HEK293 (cell line): ENCODE measurements at regions not wholly inside any gene's neighbourhood (a gene's known extent, or its start where the extent isn't known, plus 50 kb on each side); places are given as distances from the start of the nearest gene placed in this dataset.

ENCODE experiments used
- CTCF ChIA-PET: fragments of 350-600 bp; formaldehyde crosslinking; extraction: SDS; loops from one replicate; lab custom pipeline; 2021; ENCODE audit warnings: antibody characterized with exemption; lab: Yijun Ruan, JAX
- POLR2A ChIA-PET: fragments of 300-600 bp; formaldehyde crosslinking; extraction: SDS; loops from one replicate; lab custom pipeline; 2020; ENCODE audit warnings: antibody characterized with exemption, inconsistent platforms; lab: Yijun Ruan, JAX
- H3K27ac ChIP-seq: fragments of 200-500 bp; sonication (Bioruptor generic); 2 replicates; pipeline ENCODE4 v1.5.1; 2014; ENCODE audit warnings: low read depth, low read length, control low read depth, inconsistent platforms; ENCODE audit errors: extremely low read depth
- H3K36me3 ChIP-seq, 2 experiments: fragments of 200-500 bp in 1 of 2; sonication (Bioruptor generic) in 1 of 2; 1 replicate in 1 of 2; 2 replicates in 1 of 2; pipeline ENCODE4 v1.5.1; 2014 to 2017; ENCODE audit warnings: inconsistent platforms in 2 of 2, low read length in 2 of 2; ENCODE audit not compliant: control insufficient read depth in 2 of 2, insufficient read depth in 1 of 2
- H3K4me1 ChIP-seq: fragments of 200-500 bp; sonication (Bioruptor generic); 2 replicates; pipeline ENCODE4 v1.5.1; 2014; ENCODE audit warnings: mild to moderate bottlenecking, low read length, inconsistent platforms; ENCODE audit not compliant: control insufficient read depth, insufficient read depth
- H3K4me3 ChIP-seq: 2 replicates; pipeline ENCODE4 v1.5.1; 2011; ENCODE audit warnings: low read depth, mild to moderate bottlenecking, control low read depth, low read length, moderate library complexity
- H3K9me3 ChIP-seq: fragments of 200-500 bp; sonication (Bioruptor generic); 2 replicates; pipeline ENCODE4 v1.5.1; 2014; ENCODE audit warnings: low read depth, low read length, inconsistent platforms; ENCODE audit not compliant: control insufficient read depth, insufficient read depth
- BCL11A ChIP-seq: fragments of 450-650 bp; formaldehyde crosslinking; IDR thresholded peaks from 2 replicates; pipeline ENCODE4 v1.5.1; 2016; ENCODE audit warnings: low read depth, missing biosample characterization, missing genetic modification characterization
- KLF7 ChIP-seq: fragments of 450-650 bp; formaldehyde crosslinking; IDR thresholded peaks from 2 replicates; pipeline ENCODE4 v1.5.1; 2016; ENCODE audit warnings: missing biosample characterization, missing genetic modification characterization, borderline replicate concordance
- OVOL3 ChIP-seq: fragments of 450-650 bp; formaldehyde crosslinking; IDR thresholded peaks from 2 replicates; pipeline ENCODE4 v1.5.1; 2016; ENCODE audit warnings: missing biosample characterization, missing genetic modification characterization
- PRDM1 ChIP-seq: fragments of 450-650 bp; formaldehyde crosslinking; IDR thresholded peaks from 2 replicates; pipeline ENCODE4; 2016; ENCODE audit warnings: missing biosample characterization, missing genetic modification characterization
- SCRT2 ChIP-seq: fragments of 450-650 bp; formaldehyde crosslinking; IDR thresholded peaks from 2 replicates; pipeline ENCODE4 v1.5.1; 2016; ENCODE audit warnings: missing biosample characterization, missing genetic modification characterization
- SETDB1 ChIP-seq: IDR thresholded peaks from one replicate; pipeline ENCODE4 v1.6.1; 2017; ENCODE audit warnings: mild to moderate bottlenecking, low read length, moderate library complexity, mixed read lengths; ENCODE audit not compliant: insufficient read length
- SP7 ChIP-seq: fragments of 450-650 bp; formaldehyde crosslinking; IDR thresholded peaks from 2 replicates; pipeline ENCODE4 v1.5.1; 2016; ENCODE audit warnings: missing biosample characterization, missing genetic modification characterization
- TRIM28 ChIP-seq: IDR thresholded peaks from 2 replicates; pipeline ENCODE4 v1.6.1; 2011; ENCODE audit warnings: low read length, control low read depth, borderline replicate concordance
- ZBTB26 ChIP-seq: fragments of 450-650 bp; formaldehyde crosslinking; optimal IDR thresholded peaks from 2 replicates; pipeline ENCODE3; 2016; ENCODE audit warnings: missing biosample characterization, mild to moderate bottlenecking, missing genetic modification characterization
- ZNF148 ChIP-seq: fragments of 450-650 bp; formaldehyde crosslinking; IDR thresholded peaks from 2 replicates; pipeline ENCODE4 v1.5.0; 2017; ENCODE audit warnings: missing biosample characterization, missing genetic modification characterization, borderline replicate concordance
- ZNF157 ChIP-seq: fragments of 450-650 bp; formaldehyde crosslinking; IDR thresholded peaks from 2 replicates; pipeline ENCODE4 v1.5.1; 2016; ENCODE audit warnings: missing biosample characterization, missing genetic modification characterization
- ZNF248 ChIP-seq: fragments of 450-650 bp; formaldehyde crosslinking; IDR thresholded peaks from 2 replicates; pipeline ENCODE4 v1.5.1; 2017; ENCODE audit warnings: missing biosample characterization, missing genetic modification characterization
- ZNF274 ChIP-seq, 2 experiments: fragments of 200-500 bp in 1 of 2; fragments of 450-650 bp in 1 of 2; sonication (Bioruptor generic) in 1 of 2; formaldehyde crosslinking in 1 of 2; IDR thresholded peaks; 2 replicates each; pipeline versions ENCODE4 v1.5.1 to v1.6.1; 2014 to 2016; ENCODE audit warnings: borderline replicate concordance in 1 of 2, inconsistent platforms in 1 of 2, low read length in 1 of 2, missing biosample characterization in 1 of 2, missing genetic modification characterization in 1 of 2
- ZNF623 ChIP-seq: fragments of 450-650 bp; formaldehyde crosslinking; IDR thresholded peaks from 2 replicates; pipeline ENCODE4 v1.5.1; 2016; ENCODE audit warnings: missing biosample characterization, missing genetic modification characterization
- ZNF670 ChIP-seq: fragments of 450-650 bp; formaldehyde crosslinking; IDR thresholded peaks from 2 replicates; pipeline ENCODE4 v1.5.1; 2016; ENCODE audit warnings: missing biosample characterization, missing genetic modification characterization, low read depth
- ZNF707 ChIP-seq: fragments of 450-650 bp; formaldehyde crosslinking; IDR thresholded peaks from 2 replicates; pipeline ENCODE4 v1.5.1; 2016; ENCODE audit warnings: missing biosample characterization, missing genetic modification characterization
- ZNF747 ChIP-seq: fragments of 450-650 bp; formaldehyde crosslinking; IDR thresholded peaks from 2 replicates; pipeline ENCODE4 v1.5.1; 2016; ENCODE audit warnings: missing biosample characterization, missing genetic modification characterization
- ZNF776 ChIP-seq: fragments of 450-650 bp; formaldehyde crosslinking; IDR thresholded peaks from 2 replicates; pipeline ENCODE4 v1.5.0; 2017; ENCODE audit warnings: missing biosample characterization, missing genetic modification characterization, borderline replicate concordance
- ZNF785 ChIP-seq: fragments of 450-650 bp; formaldehyde crosslinking; IDR thresholded peaks from 2 replicates; pipeline ENCODE4 v1.5.1; 2016; ENCODE audit warnings: missing biosample characterization, missing genetic modification characterization
- ZNF837 ChIP-seq: fragments of 450-650 bp; formaldehyde crosslinking; IDR thresholded peaks from 2 replicates; pipeline ENCODE4 v1.5.1; 2016; ENCODE audit warnings: missing biosample characterization, missing genetic modification characterization
- ZSCAN16 ChIP-seq: fragments of 450-650 bp; formaldehyde crosslinking; IDR thresholded peaks from 2 replicates; pipeline ENCODE4 v1.5.1; 2016; ENCODE audit warnings: missing biosample characterization, missing genetic modification characterization
- ZXDB ChIP-seq: fragments of 450-650 bp; formaldehyde crosslinking; IDR thresholded peaks from 2 replicates; pipeline ENCODE4 v1.5.1; 2016; ENCODE audit warnings: missing biosample characterization, missing genetic modification characterization
- TF ChIP-seq, protein P1 (sequence below): fragments of 450-650 bp; formaldehyde crosslinking; IDR thresholded peaks from 2 replicates; pipeline ENCODE4 v1.5.1; 2017; ENCODE audit warnings: missing biosample characterization, missing genetic modification characterization

- no peak overlapping the region for H3K27ac ChIP-seq
- no peaks in the 10 kb centered on the region for H3K9me3 ChIP-seq
- ChIA-PET CTCF (interaction anchor here (0.6 kb wide), 1 partner anchor 615 kb away, joined by 4 read pairs; no protein-coding TSS in a partner anchor), POLR2A (no interaction called here)
- no peaks in the 10 kb centered on the region for H3K36me3 ChIP-seq
- no peak for TF ChIP-seq SP7 (tag by site-specific recombination)
- H3K4me1 ChIP-seq, result no peaks in the 10 kb centered on the region
- H3K4me3 ChIP-seq, result no peak overlapping the region
Observed at GRCh38 chr11:79678780-79679452, 238.1 kb upstream of the TENM4 start.

DNA sequence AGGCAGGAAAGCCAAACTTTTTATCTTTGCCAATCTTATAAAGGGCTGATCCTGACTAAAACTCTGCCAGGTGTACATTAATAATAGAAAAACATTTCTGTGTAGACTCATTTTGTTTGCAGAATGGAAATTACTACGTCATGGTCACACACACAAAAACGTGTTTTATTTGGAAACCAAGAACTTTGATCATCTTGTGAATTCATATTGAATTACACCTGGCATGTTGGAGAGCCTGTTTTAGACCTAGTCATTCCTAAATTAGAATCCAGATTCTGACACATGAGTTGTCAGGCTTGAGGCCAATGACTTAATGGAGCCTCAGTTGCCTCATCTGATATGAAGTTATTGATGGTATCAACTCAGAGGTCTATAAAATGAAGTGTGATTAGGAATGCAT lies 235.6 kb upstream of the TENM4 start:
- no peaks in the 10 kb centered on the region for H3K4me1 ChIP-seq
- CTCF ChIA-PET, result no interaction called here
- POLR2A ChIA-PET, result no interaction called here
- H3K4me3 ChIP-seq, result no peak overlapping the region
- no peak for TF ChIP-seq ZBTB26 (tag by site-specific recombination)
- TF ChIP-seq ZNF837 (tag by site-specific recombination), result no peak
- no peak for TF ChIP-seq PRDM1 (tag by site-specific recombination)
- TF ChIP-seq BCL11A (tag by site-specific recombination), result no peak
- no peak for TF ChIP-seq SCRT2 (tag by site-specific recombination)
- no peak for TF ChIP-seq OVOL3
- TF ChIP-seq ZNF157 (tag by site-specific recombination), result no peak
- TF ChIP-seq KLF7 (tag by site-specific recombination), result no peak
- TF ChIP-seq ZNF707 (tag by site-specific recombination), result no peak
- TF ChIP-seq ZNF670 (tag by site-specific recombination), result no peak
- TF ChIP-seq, all 188 proteins: peak for 0
- Histone ChIP-seq H3K27ac (no peak overlapping the region), H3K9me3 (no peaks in the 10 kb centered on the region), H3K36me3 (no peaks in the 10 kb centered on the region)

DNA sequence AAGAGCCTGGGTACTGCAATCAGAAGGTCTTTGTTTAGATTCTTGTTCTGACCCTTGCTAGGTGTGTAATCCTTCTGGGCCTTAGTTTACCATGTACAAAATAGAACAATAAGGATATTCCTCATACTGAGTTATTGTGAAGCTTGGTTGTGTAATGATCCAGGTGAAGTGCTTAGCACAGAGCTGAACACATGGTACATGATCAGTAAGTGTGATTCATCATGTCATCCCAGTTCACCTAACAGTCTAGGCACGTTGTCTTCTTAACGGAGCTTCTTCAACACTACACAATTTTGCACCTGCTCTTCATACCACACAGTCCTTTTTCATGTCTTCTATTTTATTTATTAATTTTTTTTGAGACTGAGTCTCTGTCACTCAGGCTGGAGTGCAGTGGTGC lies 234.3 kb upstream of the TENM4 start:
- no peaks in the 10 kb centered on the region for H3K36me3 ChIP-seq
- H3K27ac ChIP-seq, result no peak overlapping the region
- H3K4me1 ChIP-seq, result no peaks in the 10 kb centered on the region
- no peaks in the 10 kb centered on the region for H3K9me3 ChIP-seq
- POLR2A ChIA-PET, result no interaction called here
- TF ChIP-seq ZNF274 (IDR thresholded peaks at IDR 0.05; ENCODE audit: low read length) (no peak), ZNF274 (tag by site-specific recombination; IDR thresholded peaks at IDR 0.05; ENCODE audit: borderline replicate concordance) (no peak), ZNF148 (no peak), SETDB1 (no peak), ZNF747 (tag by site-specific recombination) (no peak), ZNF785 (tag by site-specific recombination) (no peak), ZXDB (tag by site-specific recombination) (no peak), ZSCAN16 (tag by site-specific recombination) (no peak), ZNF776 (no peak), TRIM28 (no peak), ZNF623 (tag by site-specific recombination) (no peak), ZNF248 (tag by site-specific recombination) (no peak)
- TF ChIP-seq, protein P1, sequence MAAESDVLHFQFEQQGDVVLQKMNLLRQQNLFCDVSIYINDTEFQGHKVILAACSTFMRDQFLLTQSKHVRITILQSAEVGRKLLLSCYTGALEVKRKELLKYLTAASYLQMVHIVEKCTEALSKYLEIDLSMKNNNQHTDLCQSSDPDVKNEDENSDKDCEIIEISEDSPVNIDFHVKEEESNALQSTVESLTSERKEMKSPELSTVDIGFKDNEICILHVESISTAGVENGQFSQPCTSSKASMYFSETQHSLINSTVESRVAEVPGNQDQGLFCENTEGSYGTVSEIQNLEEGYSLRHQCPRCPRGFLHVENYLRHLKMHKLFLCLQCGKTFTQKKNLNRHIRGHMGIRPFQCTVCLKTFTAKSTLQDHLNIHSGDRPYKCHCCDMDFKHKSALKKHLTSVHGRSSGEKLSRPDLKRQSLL (tag by site-specific recombination), result no peak
- TF ChIP-seq, all 188 proteins: peak for 0
- CTCF ChIA-PET, result interaction anchor here (0.7 kb wide), 1 partner anchor 19 kb away, joined by 3 read pairs; no protein-coding TSS in a partner anchor
- no peak overlapping the region for H3K4me3 ChIP-seq
